Activated T-cell treated with anti-CD3 and anti-CD28 coated beads, Interleukin-2, amount 50 U/mL, for 24 hours (primary cell): ENCODE measurements at regions not wholly inside any gene's neighbourhood (a gene's known extent, or its start where the extent isn't known, plus 50 kb on each side); places are given as distances from the start of the nearest gene placed in this dataset.

Experiments
- DNase-seq: peaks from one replicate; pipeline ENCODE4 v3.0.0-alpha.2; 2020
- H3K27ac Mint-ChIP-seq: 2 replicates; pipeline ENCODE4 v1.8.0; 2020; ENCODE audit warnings: mild to moderate bottlenecking, mixed read lengths
- H3K27me3 Mint-ChIP-seq: 2 replicates; pipeline ENCODE4 v1.8.0; 2020; ENCODE audit warnings: mixed read lengths
- H3K36me3 Mint-ChIP-seq: 2 replicates; pipeline ENCODE4 v1.8.0; 2020; ENCODE audit warnings: low read depth, mixed read lengths
- H3K4me1 Mint-ChIP-seq: 2 replicates; pipeline ENCODE4 v1.8.0; 2020; ENCODE audit warnings: low read depth, mixed read lengths
- H3K4me3 Mint-ChIP-seq: 2 replicates; pipeline ENCODE4 v1.8.0; 2020; ENCODE audit warnings: mild to moderate bottlenecking, moderate library complexity, mixed read lengths
- H3K9me3 Mint-ChIP-seq: 2 replicates; pipeline ENCODE4 v1.8.0; 2020; ENCODE audit warnings: mixed read lengths

GRCh38 chr18:78192054-78192453 lies 787.6 kb upstream of the SALL3 start:
- Mint-ChIP-seq H3K4me1 (no peaks in the 10 kb centered on the region), H3K36me3 (no peaks in the 10 kb centered on the region), H3K4me3 (no peak overlapping the region), H3K9me3 (peaks cover 3% of the 10 kb centered on the region), H3K27me3 (peaks cover 3% of the 10 kb centered on the region), H3K27ac (no peak overlapping the region)
- DNase-seq = no peak

DNA sequence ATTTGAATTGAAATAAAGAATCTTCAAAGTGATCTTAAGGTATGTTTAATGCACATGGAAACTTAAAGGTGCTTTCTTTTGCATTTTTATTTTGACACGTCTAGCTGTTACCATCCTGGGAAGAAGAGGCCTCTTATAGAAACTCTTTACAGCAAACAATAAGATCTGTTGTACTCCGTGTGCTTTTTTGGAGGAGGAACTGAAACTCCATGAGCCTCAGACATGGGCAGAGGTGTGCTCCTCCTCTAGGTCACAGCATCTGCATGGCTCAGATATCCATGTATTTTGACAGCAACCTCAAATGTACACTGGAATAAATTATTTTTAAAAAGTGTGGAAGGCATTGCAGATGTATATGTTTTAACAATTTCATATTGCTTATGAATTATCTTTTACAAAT lies 783.3 kb upstream of the SALL3 start:
- no peak for DNase-seq
- peaks cover 4% of the 10 kb centered on the region for H3K9me3 Mint-ChIP-seq
- H3K27ac Mint-ChIP-seq = no peak overlapping the region
- no peaks in the 10 kb centered on the region for H3K36me3 Mint-ChIP-seq
- H3K4me1 Mint-ChIP-seq = no peaks in the 10 kb centered on the region
- no peaks in the 10 kb centered on the region for H3K27me3 Mint-ChIP-seq
- H3K4me3 Mint-ChIP-seq = no peak overlapping the region

- DNase-seq = no peak
- peaks cover 4% of the 10 kb centered on the region for H3K9me3 Mint-ChIP-seq
- H3K27me3 Mint-ChIP-seq = no peaks in the 10 kb centered on the region
- no peaks in the 10 kb centered on the region for H3K4me1 Mint-ChIP-seq
- H3K27ac Mint-ChIP-seq = no peak overlapping the region
- H3K36me3 Mint-ChIP-seq = no peaks in the 10 kb centered on the region
- no peak overlapping the region for H3K4me3 Mint-ChIP-seq
Observed at GRCh38 chr18:78199002-78199401, 780.6 kb upstream of the SALL3 start.

DNA sequence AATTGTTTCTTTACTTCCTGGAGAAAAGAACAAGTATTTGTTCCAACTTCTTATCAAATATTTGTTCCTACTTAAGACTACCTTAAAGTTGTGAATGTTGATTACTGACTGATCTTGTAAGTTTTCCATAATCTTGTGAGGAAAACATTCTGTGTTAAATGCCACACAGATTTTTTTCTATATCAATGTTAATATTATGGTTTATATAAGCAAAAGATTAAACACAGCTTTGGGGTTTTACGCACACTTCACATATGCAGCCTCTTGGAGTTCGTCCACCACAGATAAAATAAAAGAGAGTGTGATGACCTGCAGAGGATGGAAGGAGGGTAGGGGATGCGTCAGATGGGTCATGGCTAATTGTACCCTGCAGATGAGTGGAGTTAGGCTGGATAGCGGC lies 780.0 kb upstream of the SALL3 start:
- Mint-ChIP-seq H3K27me3 (no peaks in the 10 kb centered on the region), H3K4me1 (no peaks in the 10 kb centered on the region), H3K9me3 (peaks cover 4% of the 10 kb centered on the region), H3K27ac (no peak overlapping the region), H3K36me3 (no peaks in the 10 kb centered on the region), H3K4me3 (no peak overlapping the region)
- DNase-seq = no peak

DNA sequence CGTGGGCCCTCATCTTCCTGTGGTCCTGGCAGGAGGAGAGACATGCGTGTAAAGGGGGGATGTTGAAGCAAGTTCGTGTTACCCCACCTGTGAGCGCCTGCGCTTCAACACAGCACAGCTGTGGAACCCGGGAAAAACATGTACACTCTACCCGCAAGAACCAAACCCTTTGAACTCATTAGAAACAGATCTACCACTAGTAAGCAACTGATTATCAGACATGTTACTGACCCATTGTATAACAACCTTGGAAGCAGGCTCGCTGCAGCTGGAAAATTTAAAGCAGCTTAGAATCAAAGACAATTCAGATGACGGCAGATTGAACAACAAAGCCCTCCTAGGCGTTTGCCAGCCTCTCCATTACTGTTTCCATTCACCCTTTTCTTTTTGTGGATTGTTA lies 771.7 kb upstream of the SALL3 start:
- H3K27ac Mint-ChIP-seq = no peak overlapping the region
- H3K27me3 Mint-ChIP-seq = no peaks in the 10 kb centered on the region
- H3K4me1 Mint-ChIP-seq = no peaks in the 10 kb centered on the region
- H3K4me3 Mint-ChIP-seq = no peak overlapping the region
- H3K36me3 Mint-ChIP-seq = no peaks in the 10 kb centered on the region
- DNase-seq = no peak
- H3K9me3 Mint-ChIP-seq = no peaks in the 10 kb centered on the region

- Mint-ChIP-seq H3K27me3 (no peaks in the 10 kb centered on the region), H3K4me3 (no peak overlapping the region), H3K27ac (no peak overlapping the region), H3K36me3 (no peaks in the 10 kb centered on the region), H3K9me3 (no peaks in the 10 kb centered on the region), H3K4me1 (no peaks in the 10 kb centered on the region)
- no peak for DNase-seq
Observed at GRCh38 chr18:78208461-78208860, 771.2 kb upstream of the SALL3 start.

DNA sequence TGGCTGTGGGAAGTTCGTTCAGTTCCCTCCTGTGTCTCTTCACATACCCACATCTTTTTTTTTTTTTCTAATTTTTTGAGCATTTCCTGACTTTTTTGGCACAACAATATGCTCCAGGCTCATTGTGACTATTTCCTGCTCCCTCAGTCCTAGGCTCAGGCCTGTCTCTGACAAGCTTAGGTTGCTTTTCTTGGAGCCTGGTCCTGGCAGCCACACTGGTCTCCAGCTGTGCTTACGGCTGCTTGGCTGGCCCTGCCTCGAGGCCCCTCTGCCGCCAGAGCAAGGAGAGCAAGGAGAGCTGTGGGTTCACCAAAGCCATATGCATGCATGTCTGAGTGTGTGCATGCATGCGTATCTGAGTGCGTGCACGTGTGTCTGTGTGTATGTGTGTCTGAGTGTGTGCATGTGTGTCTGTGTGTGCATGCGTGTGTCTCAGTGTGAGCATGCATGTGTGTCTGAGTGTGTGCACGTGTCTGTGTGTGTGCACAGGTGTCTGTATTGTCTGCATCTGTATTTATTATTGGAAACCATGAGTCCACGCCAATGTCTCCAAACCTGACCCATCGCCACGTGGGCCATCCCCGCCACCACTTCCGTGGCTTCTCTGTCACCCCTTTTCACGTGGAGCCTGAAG lies 766.1 kb upstream of the SALL3 start:
- H3K27ac Mint-ChIP-seq = no peak overlapping the region
- H3K27me3 Mint-ChIP-seq = no peaks in the 10 kb centered on the region
- no peak overlapping the region for H3K4me3 Mint-ChIP-seq
- DNase-seq = no peak
- H3K4me1 Mint-ChIP-seq = no peaks in the 10 kb centered on the region
- H3K9me3 Mint-ChIP-seq = no peaks in the 10 kb centered on the region
- no peaks in the 10 kb centered on the region for H3K36me3 Mint-ChIP-seq

DNA sequence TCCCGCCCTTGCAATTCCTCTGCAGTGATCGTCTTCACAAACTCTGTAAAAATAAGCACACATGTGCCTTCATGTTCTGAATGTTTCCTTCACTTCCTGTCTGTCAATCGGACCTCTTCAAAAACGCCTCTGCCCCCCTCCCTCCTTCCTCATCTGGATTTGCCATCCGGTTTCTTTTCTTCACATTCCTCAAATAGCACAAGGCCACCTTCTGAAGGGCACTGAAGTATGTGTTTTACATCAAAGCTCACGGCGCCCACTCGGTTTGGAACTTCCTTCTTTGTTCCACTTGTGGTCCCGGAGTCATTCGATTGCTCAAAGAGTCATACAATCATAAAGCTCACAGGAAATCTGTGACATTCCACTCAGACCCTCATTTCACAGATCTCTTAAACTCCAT lies 758.1 kb upstream of the SALL3 start:
- DNase-seq = no peak
- Mint-ChIP-seq H3K4me3 (no peak overlapping the region), H3K9me3 (no peaks in the 10 kb centered on the region), H3K27ac (no peak overlapping the region), H3K27me3 (peaks cover 6% of the 10 kb centered on the region), H3K36me3 (no peaks in the 10 kb centered on the region), H3K4me1 (peaks cover 2% of the 10 kb centered on the region)

- Mint-ChIP-seq H3K4me3 (no peak overlapping the region), H3K4me1 (no peaks in the 10 kb centered on the region), H3K36me3 (no peaks in the 10 kb centered on the region), H3K9me3 (peaks cover 2% of the 10 kb centered on the region), H3K27me3 (peaks cover 4% of the 10 kb centered on the region), H3K27ac (no peak overlapping the region)
- no peak for DNase-seq
Observed at GRCh38 chr18:78228974-78229373, 750.6 kb upstream of the SALL3 start.

- Mint-ChIP-seq H3K27ac (no peak overlapping the region), H3K27me3 (peaks cover 11% of the 10 kb centered on the region), H3K9me3 (peaks cover 2% of the 10 kb centered on the region)
Observed at GRCh38 chr18:78230911-78231310, 748.7 kb upstream of the SALL3 start.

DNA sequence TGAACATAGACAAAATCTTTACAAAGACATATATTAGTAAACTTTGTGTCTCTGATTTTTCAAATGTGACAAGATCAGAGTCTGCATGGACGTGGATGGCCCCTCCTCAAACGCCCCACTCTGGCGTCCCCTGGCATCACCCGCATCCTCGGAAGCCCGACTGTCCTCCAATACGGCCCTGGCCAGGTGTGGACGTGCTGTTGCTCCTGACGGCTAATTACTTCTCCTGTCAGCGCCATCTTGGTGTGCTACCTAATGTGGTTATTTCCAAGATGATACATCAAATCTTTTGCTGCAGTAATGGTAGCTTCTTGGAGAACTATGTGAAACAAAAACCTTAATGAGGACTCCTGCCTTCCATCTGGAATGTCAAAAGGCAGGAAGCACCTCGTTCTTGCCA lies 747.4 kb upstream of the SALL3 start:
- peaks cover 2% of the 10 kb centered on the region for H3K9me3 Mint-ChIP-seq
- H3K36me3 Mint-ChIP-seq = no peaks in the 10 kb centered on the region
- DNase-seq = no peak
- H3K27ac Mint-ChIP-seq = no peak overlapping the region
- H3K4me3 Mint-ChIP-seq = no peak overlapping the region
- peaks cover 11% of the 10 kb centered on the region for H3K27me3 Mint-ChIP-seq
- no peaks in the 10 kb centered on the region for H3K4me1 Mint-ChIP-seq

More at GRCh38 chr18:78230911-78231310, 748.7 kb upstream of the SALL3 start:
- H3K4me1 Mint-ChIP-seq = no peaks in the 10 kb centered on the region
- H3K36me3 Mint-ChIP-seq = no peaks in the 10 kb centered on the region
- no peak for DNase-seq
- H3K4me3 Mint-ChIP-seq = no peak overlapping the region

DNA sequence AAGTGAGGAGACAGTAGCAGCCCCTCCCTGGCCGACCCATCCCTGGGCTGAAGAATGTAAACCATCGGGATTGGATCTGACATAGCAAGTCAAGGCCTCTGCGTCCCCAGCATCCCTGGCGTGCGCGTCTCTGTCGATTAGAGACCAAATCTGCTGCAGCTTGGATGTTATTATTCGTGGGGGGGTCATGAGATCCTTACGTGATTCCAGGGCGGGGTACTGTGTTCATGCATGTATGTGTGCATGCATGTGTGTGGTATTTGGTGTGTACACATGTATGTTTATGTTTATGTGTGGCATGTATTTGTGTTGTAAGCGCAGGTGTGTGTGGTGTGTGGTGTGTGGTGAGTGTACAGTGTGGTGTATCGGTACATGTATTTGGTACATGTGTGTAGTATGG lies 741.8 kb upstream of the SALL3 start:
- Mint-ChIP-seq H3K4me1 (no peaks in the 10 kb centered on the region), H3K27ac (no peak overlapping the region)
- DNase-seq = no peak

GRCh38 chr18:78238404-78239089 lies 741.1 kb upstream of the SALL3 start:
- Mint-ChIP-seq H3K4me3 (no peak overlapping the region), H3K27ac (no peak overlapping the region), H3K36me3 (no peaks in the 10 kb centered on the region), H3K9me3 (peaks cover 6% of the 10 kb centered on the region), H3K4me1 (no peaks in the 10 kb centered on the region), H3K27me3 (peaks cover 7% of the 10 kb centered on the region)
- no peak for DNase-seq

More for the DNA sequence above, 741.8 kb upstream of the SALL3 start:
- Mint-ChIP-seq H3K9me3 (peaks cover 6% of the 10 kb centered on the region), H3K36me3 (no peaks in the 10 kb centered on the region), H3K4me3 (no peak overlapping the region), H3K27me3 (peaks cover 9% of the 10 kb centered on the region)

DNA sequence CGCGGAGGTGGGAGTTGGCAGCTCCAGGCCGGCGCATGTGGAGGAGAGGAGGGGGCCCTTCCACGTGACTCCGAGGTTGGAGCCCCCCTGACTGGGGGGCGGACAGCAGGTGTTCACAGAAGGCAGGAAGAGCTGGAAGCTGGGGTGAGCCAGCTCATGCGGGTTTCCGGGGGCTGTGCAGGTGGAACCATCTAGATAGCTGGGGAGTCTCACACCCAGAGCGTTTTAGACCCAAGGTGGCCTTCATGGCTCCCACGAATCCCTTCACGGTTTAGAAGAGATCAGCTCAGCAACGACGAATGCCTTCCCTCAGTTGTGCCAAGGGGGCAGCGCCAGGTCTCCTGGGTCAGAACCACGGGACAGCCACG lies 740.5 kb upstream of the SALL3 start:
- Mint-ChIP-seq H3K36me3 (no peaks in the 10 kb centered on the region), H3K4me3 (no peak overlapping the region), H3K4me1 (no peaks in the 10 kb centered on the region), H3K9me3 (peaks cover 6% of the 10 kb centered on the region), H3K27me3 (peaks cover 7% of the 10 kb centered on the region), H3K27ac (no peak overlapping the region)
- DNase-seq = no peak

GRCh38 chr18:78240101-78240500 lies 739.5 kb upstream of the SALL3 start:
- H3K4me3 Mint-ChIP-seq = no peak overlapping the region

More at GRCh38 chr18:78240101-78240500, 739.5 kb upstream of the SALL3 start:
- no peaks in the 10 kb centered on the region for H3K36me3 Mint-ChIP-seq
- H3K27ac Mint-ChIP-seq = no peak overlapping the region
- peaks cover 6% of the 10 kb centered on the region for H3K9me3 Mint-ChIP-seq
- peaks cover 5% of the 10 kb centered on the region for H3K27me3 Mint-ChIP-seq
- no peak for DNase-seq
- H3K4me1 Mint-ChIP-seq = no peaks in the 10 kb centered on the region
